Skin epidermis (tissue), 12 donors: ENCODE measurements at regions not wholly inside any gene's neighbourhood (a gene's known extent, or its start where the extent isn't known, plus 50 kb on each side); places are given as distances from the start of the nearest gene placed in this dataset.

Source experiments
- H3K27ac ChIP-seq, 21 experiments: fragments of 200-600 bp; sonication (generic) in 11 of 21; one replicate each; pipeline ENCODE4 v1.5.0; 2020; ENCODE audit warnings: mild to moderate bottlenecking in 3 of 21, inconsistent platforms in 2 of 21, moderate library complexity in 2 of 21
- H3K4me3 ChIP-seq, 7 experiments: fragments of 200-600 bp; sonication (generic) in 2 of 7; one replicate each; pipeline ENCODE4 v1.5.0; 2020; ENCODE audit warnings: inconsistent platforms in 2 of 7, mild to moderate bottlenecking in 2 of 7, moderate library complexity in 1 of 7

GRCh38 chrX:69285401-69285877, 120.2 kb upstream of the PJA1 start:
- peak overlapping the region in 12 of 21 experiments; percentile 4 to 83 (median 50) for H3K27ac ChIP-seq
- peak overlapping the region; percentile 5 to 31 (median 18) for H3K4me3 ChIP-seq

DNA sequence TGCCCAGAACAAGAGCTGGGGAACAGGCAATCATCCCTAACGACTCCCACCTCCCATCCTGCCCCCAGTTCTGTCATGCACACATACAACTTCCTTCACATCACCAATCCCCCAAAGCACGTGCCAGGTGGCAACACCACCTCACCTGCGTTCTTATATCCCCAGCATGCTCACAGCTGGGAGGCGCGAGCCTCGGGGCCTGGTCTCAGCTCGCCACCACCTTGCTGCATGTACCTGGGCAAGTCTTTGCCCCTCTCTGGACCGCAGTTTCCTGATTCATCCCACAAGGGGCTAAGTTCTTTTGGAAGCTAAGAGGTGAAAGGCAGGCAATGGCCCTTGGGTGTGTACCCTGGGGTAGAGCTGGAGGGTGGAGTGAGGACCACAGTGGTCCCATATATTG, 119.2 kb upstream of the PJA1 start:
- no peak overlapping the region for H3K27ac ChIP-seq
- no peak overlapping the region for H3K4me3 ChIP-seq

GRCh38 chrX:69282893-69283690, 117.8 kb upstream of the PJA1 start:
- Histone ChIP-seq H3K4me3 (no peak overlapping the region), H3K27ac (no peak overlapping the region)

GRCh38 chrX:69280933-69281332, 115.7 kb upstream of the PJA1 start:
- no peak overlapping the region for H3K4me3 ChIP-seq
- H3K27ac ChIP-seq, result no peak overlapping the region

DNA sequence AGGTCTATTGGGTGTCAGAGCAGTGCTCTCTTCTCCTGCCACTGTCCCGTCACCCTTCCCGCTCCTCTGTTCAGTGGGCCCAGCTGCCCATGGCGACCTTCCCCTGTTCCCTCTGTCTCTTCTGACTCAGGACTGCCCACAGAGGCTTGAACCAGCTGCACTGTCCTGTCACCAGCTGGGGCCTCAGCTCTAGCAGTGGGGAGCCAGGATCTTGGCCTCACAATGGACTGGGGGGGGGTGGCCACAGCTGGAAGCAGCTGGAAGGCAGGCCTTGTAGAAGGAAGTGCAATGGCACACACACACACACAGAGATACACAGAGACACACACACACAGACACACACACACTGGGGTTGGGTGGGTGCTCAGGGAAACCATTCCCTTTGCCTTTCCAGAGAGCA, 114.0 kb upstream of the PJA1 start:
- no peak overlapping the region for H3K27ac ChIP-seq
- H3K4me3 ChIP-seq, result no peak overlapping the region

GRCh38 chrX:69278031-69278687, 112.9 kb upstream of the PJA1 start:
- no peak overlapping the region for H3K27ac ChIP-seq
- H3K4me3 ChIP-seq, result no peak overlapping the region

- Histone ChIP-seq H3K4me3 (no peak overlapping the region), H3K27ac (no peak overlapping the region)
Measured at GRCh38 chrX:69277369-69277990, 112.2 kb upstream of the PJA1 start.

GRCh38 chrX:69268611-69269010, 103.4 kb upstream of the PJA1 start:
- H3K27ac ChIP-seq, result no peak overlapping the region
- H3K4me3 ChIP-seq, result no peak overlapping the region

- Histone ChIP-seq H3K4me3 (no peak overlapping the region), H3K27ac (no peak overlapping the region)
Measured at GRCh38 chrX:69264158-69264581, 98.9 kb upstream of the PJA1 start.

DNA sequence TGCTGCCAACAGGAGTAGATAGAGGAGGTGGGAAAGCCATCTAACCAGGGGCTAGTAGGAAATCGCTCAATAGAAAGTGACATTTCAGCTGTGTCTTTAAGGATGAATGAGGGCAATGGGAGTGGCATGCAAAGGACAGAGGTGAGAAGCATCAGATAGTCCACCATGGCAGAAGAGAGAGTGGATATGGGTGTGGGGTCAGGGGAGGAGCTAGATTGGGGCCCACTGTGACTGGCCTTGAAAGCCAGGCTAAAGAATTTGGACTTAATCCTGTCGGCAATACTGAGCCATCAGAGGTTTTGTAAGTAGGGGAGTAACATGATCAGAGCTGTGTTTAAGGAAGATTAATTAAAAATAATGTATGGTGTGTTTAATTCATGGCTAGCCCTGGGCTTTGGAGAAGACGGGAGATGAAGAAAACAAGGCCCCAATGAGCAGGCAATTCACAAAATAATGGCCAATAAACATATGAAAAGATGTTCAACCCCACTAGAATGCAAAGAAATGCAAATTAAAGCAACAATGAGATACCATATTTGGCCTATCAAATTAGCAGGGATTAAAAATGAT, 98.1 kb upstream of the PJA1 start:
- Histone ChIP-seq H3K27ac (no peak overlapping the region), H3K4me3 (no peak overlapping the region)

DNA sequence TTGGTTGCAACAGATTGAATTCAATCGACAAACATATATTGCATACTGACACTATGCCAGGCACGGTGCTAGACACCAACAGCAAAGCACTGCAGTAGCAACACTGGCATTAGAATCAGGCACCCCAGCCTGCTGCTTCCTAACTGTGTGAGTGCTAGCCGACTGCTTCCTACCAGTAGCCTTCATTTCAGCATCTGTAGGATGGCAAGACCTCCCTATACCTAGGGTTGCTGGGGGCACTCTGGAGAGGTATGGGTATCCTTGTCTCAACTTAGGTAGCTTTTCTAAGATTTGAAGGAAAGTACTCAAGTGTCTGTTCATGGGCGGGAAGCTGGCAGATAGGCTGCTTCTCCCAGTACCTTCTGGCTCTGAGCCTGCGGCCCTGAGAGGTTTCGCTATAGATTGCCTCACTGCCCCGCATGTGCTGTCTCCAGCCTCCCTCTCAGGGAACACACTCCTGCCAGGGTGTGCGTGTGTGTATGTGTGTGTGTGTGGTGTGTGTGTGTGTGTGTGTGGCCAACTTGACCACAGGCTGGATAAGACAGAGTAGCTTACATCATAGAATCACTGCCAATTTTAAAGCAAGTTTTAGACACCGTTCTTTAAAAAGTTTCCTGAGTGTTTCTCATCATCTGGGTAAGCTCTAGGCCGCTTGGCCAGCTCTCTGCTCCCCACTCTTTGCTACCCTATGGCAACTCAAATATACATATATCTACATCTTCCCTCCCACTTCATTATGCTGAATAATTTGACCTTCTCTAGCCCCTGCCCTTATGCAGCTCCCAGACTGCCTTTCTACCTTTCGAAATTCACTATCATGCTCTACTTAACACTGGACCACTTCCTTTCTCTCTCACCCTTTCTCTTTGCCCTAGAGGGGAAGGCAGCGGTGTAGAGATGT, 97.0 kb upstream of the PJA1 start:
- Histone ChIP-seq H3K4me3 (no peak overlapping the region), H3K27ac (no peak overlapping the region)

- no peak overlapping the region for H3K4me3 ChIP-seq
- no peak overlapping the region for H3K27ac ChIP-seq
Measured at GRCh38 chrX:69260169-69260568, 94.9 kb upstream of the PJA1 start.

DNA sequence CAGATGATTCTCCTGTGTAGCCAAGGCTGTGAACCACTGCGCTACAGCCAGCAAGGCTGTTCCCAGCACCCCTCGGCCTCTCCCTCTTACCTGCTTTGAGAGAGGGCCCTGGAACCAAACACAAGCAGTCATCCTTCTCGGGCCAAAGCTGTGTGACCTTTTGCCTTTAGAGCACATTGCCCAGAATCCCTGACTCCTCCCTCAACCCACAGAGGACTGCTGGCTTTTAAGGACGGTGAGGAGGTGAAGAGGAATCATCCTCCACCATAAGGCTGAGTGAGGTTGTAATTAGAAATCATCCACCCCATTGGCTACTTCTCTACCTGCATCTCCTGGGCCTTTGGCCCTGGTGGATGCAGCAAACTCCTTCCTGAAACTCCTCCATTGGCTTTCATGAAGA, 93.6 kb upstream of the PJA1 start:
- H3K4me3 ChIP-seq, result no peak overlapping the region
- no peak overlapping the region for H3K27ac ChIP-seq

- Histone ChIP-seq H3K4me3 (no peak overlapping the region), H3K27ac (no peak overlapping the region)
Measured at GRCh38 chrX:69257499-69258127, 92.4 kb upstream of the PJA1 start.

GRCh38 chrX:69256291-69256565, 91.0 kb upstream of the PJA1 start:
- H3K27ac ChIP-seq, result no peak overlapping the region

GRCh38 chrX:69255441-69256290, 90.4 kb upstream of the PJA1 start:
- no peak overlapping the region for H3K4me3 ChIP-seq
- no peak overlapping the region for H3K27ac ChIP-seq

More at GRCh38 chrX:69256291-69256565, 91.0 kb upstream of the PJA1 start:
- no peak overlapping the region for H3K4me3 ChIP-seq

DNA sequence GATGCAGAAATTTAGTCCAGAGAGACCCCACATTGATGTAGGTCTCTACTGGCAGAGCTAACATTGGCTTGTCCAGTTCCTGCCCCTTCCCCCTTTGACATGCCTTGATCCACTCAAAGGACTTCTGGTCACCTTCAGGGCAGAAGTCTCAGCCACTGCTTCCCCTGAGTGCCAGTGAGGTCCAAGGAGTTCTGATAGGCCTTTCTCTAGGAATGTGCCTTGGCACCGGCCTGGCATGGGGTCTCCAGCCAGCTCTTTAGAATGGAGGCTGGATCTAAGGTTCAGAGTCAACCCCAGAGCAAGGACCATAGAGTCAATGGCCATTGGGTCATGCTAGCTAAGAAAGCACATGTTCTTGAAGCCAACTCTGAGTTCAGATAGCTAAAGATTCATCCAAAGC, 88.6 kb upstream of the PJA1 start:
- no peak overlapping the region for H3K4me3 ChIP-seq
- H3K27ac ChIP-seq, result no peak overlapping the region

- no peak overlapping the region for H3K27ac ChIP-seq
- no peak overlapping the region for H3K4me3 ChIP-seq
Measured at GRCh38 chrX:69243276-69243675, 78.0 kb upstream of the PJA1 start.

- Histone ChIP-seq H3K27ac (no peak overlapping the region), H3K4me3 (no peak overlapping the region)
Measured at GRCh38 chrX:69238887-69239231, 73.6 kb upstream of the PJA1 start.
